Renal cortical epithelial cell (primary cell): ENCODE measurements at regions not wholly inside any gene's neighbourhood (a gene's known extent, or its start where the extent isn't known, plus 50 kb on each side); places are given as distances from the start of the nearest gene placed in this dataset.
A peak's percentile ranks its signal among the peaks of the same experiment; 100 is the strongest.
"Not testable (repeated sequence)": the region's sequence is repeated elsewhere in the genome, so short reads cannot be mapped to it uniquely, and the experiment has no call there.

Experiments
- DNase-seq: peaks from one replicate; pipeline ENCODE4 v3.0.0-alpha.2; 2011; ENCODE audit warnings: low read depth

- not testable (repeated sequence) for DNase-seq
Measured at GRCh38 chrX:1016281-1016680, 196.2 kb downstream of the CRLF2 start.

DNA sequence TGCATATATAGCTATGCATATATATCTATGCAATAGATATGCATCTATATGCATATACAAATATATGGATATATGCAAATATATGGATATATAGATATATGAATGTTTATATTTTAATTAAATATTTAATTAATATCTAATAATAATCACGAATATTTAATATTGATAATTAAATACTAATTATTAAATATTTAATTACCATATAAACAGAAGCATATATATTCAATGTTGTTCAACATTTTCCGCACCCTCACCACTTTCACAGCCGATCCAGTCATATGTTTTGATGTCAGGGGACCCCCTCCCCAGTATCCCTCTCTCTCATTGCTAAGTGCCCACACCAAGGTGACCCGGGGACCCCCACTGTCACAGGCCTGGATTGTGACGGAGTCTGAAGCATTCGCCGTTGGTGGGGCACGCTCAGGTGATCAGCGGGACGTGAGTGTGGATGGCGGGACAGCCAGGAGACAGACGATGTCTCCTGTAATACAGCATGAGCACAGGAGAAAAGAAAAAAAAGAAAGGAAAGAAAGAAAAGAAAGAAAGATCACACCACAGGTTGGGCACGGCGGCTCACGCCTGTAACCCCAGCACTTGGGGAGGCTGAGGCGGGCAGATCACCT, 199.7 kb downstream of the CRLF2 start:
- no peak for DNase-seq

DNA sequence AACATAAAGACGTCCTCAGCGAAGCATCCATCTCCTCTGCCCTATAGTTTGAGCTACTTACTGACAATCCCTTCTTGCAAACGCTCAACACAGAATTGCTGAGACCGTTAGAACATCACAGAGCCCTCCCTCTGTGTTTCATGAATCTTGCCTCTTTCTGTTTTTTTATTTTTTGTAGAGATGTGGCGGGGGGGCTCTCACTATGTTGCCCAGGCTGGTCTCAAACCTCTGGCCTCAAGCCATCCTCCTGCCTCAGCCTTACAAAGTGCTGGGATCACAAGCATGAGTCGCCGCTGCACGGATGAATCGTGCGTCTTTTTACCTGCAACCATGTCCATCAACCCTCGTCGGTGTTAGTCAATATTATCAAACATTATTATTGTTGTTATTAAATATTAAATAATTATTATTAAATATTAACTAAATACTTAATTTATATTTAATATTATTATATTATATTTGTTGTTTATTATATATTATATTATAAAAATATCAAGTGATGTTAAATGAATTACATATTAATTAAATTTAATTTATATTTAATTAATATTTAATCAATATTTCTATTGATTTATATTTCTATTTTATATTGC, 200.7 kb downstream of the CRLF2 start:
- DNase-seq, result no peak

GRCh38 chrX:1009771-1010170, 202.7 kb downstream of the CRLF2 start:
- no peak for DNase-seq

- DNase-seq, result no peak
Measured at GRCh38 chrX:1006156-1006730, 206.2 kb downstream of the CRLF2 start.

DNA sequence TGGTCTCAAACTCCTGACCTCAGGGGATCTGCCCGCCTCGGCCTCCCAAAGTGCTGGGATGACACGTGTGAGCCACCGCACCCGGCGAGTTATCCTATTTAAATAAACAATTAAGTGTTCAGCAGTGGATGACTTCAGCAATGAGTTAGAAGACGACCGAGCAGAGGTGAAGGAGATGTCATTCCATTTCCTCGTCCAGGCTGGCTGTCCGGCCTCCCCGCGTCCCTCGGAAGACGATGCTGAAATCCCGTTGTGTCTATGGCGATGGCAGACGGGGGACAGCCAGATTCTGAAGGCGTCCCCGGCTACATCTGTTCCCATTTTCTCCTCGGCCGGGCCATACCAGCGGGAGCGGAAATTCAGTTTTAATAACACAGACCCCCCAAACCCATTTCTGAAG, 209.8 kb downstream of the CRLF2 start:
- DNase-seq, result no peak

DNA sequence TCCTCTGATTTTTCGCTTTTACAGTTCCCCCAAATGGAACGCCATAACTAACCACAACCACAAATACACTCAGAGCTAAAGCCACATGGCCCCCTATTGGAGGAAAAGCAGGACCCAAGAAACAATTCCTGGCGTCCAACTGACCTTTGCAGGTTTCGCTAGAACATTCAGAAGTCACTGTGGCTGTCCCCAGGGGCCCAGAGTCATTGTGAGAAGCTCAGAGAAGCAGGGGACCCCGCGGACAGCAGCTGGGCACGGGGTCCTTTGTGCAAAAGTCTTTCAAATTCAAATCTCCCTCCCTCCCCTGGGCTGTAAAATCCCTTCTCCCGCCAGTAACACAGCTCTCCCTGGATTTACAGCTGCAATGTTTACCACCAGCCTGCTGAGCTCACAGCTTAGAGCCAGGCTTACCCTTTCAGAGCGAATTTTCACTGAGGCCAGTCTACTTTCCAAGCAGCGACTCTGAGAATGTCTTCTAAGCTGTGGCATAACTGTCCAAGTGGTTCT, 214.8 kb downstream of the CRLF2 start:
- DNase-seq, result no peak

GRCh38 chrX:994780-995179, 217.7 kb downstream of the CRLF2 start:
- DNase-seq, result no peak

- peak; percentile 79 for DNase-seq
Measured at GRCh38 chrX:989959-990510, 222.4 kb downstream of the CRLF2 start.

DNA sequence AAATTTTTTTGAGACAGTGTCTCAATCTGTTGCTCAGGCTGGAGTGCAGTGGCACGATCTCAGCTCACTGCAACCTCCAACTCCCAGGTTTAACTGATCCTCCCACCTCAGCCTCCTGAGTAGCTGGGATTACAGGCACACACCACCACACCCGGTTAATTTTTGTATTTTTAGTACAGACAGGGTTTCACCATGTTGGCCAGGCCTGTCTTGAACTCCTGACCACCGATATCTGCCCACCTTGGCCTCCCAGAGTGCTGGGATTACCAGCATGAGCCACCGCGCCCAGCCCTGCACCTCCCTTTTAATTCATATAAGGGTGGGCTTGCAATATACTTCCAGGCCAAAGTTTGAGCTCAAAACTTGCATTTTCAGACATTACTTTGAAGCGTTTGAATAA, 223.9 kb downstream of the CRLF2 start:
- not testable (repeated sequence) for DNase-seq

DNA sequence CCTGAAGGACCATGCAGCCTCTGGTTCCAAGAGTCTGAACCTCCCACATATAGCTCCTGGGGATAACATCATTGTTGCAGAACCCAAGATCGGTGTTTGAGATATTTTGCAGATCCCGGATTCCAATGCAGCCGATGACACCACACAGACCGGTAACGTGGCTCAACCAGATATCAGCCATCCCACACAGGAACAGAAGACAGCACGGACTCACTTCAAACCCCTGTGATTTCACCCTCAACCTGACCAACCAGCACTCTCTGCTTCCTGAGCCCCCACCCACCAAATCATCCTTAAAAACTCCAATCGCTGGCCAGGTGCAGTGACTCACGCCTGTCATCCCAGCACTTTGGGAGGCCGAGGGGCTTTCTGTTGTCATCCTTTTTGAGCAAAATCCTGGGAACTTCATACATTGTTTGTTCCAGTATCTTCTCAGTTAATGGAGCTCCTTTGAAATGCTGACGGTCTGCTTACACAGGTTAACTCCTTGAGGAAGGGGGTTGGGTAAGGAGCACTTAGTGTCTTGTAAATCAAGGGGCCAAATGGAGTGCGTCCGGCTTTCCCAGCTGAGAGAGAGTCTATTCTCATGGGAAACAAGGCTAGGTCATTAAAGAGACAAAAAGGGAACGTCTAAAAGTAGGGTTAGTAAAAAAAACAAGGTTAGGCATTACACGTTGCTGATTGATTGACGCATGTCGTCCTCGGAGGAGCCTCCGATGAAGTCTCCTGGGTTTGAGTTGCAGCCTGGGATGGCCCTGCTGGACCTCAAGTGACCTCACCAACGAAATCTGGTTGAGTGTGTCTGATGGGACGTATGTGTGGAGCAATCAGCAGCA, 230.4 kb downstream of the CRLF2 start:
- DNase-seq, result no peak

GRCh38 chrX:980587-981235, 231.7 kb downstream of the CRLF2 start:
- DNase-seq, result no peak

- DNase-seq, result not testable (repeated sequence)
Measured at GRCh38 chrX:979127-979526, 233.3 kb downstream of the CRLF2 start.

- no peak for DNase-seq
Measured at GRCh38 chrX:973010-973632, 239.3 kb downstream of the CRLF2 start.

DNA sequence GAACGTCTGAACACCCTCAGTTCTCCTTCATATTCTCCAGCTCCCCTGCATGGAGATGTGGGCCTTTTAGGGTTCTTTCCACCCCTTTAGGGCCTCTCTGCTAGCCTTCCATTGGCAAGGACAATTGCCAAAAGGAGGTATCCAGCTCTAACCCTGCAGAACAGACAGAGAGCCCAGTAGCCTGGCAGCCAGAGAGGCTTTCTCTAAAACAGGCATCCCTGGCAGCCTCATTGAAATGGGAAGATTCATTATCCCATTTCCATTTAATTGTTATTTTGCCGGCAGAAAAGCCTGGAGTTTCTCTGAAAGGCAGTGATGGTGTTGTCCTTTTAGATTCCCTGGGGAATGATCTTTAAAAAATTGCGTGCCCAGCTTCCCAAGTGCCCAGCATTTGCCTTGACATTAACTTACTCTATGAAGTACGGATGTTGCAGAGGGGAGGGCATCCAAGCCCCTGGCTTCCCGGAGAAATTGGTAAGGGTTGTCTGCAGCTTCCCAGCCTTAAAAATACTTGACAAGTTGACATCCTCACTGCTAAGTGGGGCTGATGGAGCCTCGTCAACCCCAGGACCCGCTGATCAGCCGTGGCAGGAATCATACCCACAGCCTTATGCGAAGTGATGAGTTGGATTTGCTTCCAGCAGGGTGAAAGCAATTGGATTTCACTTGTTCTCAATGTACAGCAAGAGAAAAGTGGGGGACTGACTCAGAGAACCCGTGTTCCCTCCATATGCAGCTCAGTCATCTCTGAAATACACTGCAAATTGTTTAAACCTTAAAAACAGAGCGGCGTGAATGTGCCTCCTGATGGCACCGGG, 244.1 kb downstream of the CRLF2 start:
- DNase-seq, result no peak

DNA sequence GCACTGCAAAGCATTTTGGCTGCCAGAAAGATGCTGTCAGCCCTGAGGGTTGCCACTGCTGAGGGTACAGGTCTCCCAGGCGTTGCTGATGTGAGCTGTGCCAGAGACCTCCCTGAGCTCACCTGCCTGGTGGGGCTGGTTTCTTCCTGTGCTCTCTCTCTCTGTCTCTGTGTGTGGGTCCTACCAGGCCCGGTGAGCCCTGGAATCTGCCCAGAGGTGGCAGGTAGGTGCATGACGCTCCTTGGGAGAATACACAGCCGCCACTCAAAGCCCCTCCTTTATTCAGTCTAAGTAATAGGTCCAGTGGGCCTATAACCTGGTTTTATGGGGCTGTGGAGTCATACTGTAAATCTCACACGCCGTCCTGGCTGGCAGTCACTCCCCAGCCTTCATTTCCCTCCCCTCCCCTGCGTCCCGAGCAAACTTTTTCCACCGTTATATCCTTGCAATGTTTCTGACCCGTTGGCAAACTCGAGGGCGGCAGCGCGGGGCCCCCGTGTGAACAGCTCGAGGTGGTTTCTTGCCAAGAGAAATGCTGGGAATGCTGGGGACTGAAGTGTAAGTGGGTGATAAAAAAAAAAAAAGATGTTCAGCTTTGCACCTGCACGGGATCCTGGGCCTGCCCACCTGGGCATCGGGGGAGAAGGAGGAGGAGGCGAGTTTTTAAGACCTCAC, 245.9 kb downstream of the CRLF2 start:
- DNase-seq, result no peak

DNA sequence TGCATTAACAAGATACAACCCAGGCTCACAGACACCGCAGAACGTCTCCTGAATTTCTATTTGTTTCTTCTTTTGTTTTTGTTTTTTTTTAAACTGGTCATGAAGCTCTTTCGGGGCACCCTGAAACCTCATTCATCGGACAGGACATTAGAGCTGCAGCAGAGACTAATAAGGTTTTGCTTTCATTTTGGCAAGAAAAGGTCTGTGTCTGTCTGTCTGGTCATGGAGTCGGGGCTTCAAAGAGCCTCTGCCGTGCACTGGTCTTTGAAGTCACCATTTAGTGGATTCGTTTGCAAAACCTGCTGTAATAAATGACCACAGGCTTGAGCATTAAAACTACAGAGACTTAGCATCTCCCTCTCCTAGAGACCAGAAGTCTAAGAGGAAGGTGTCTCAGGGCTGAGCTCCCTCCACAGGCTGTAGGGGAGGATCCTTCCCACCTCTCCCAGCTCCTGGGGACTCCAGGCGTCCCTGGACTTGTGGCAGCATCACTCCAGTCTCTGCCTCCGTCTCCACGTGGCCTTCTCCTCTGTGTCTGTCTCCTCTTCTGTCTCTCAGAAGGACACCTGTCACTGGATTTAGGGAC, 247.5 kb downstream of the CRLF2 start:
- DNase-seq, result no peak

DNA sequence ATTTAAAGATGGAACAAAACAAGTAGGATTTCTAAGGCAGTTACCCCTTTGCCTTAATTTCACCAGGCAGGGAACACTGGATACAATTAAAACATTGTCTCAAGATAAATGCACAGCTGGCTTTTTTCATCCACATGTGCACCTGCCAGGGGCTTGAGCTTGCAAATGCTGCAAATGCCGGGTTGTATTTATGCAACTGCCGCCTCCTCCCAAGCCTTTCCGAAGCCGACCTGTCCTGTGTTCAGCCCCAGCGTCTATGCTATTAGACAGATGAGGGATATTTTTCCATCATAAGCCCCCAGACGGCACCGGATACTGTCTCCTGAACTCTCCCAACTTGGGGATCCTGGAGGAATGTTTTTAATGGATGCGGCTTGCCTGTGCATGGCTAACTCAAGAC, 251.6 kb downstream of the CRLF2 start:
- no peak for DNase-seq

DNA sequence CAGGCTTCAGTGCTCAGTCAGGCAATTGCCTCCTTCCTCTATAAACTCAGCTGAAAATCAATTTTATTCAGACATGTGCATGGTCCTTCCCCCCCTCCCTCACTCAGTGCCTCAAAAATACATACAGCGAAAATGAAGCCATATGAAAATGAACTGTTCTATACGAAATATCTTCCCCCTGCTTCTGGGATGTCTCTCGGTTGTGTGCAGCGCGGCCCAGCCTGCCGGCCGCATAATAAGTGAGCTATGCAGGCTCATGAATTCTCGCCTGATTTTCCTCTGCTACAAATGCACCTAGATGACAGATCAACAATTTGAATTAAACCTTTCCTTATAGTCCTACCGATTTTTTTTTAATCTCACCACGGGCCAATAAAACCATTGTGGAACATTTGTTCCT, 252.9 kb downstream of the CRLF2 start:
- DNase-seq, result no peak
